ENCODE measurements at regions not wholly inside any gene's neighbourhood (a gene's known extent, or its start where the extent isn't known, plus 50 kb on each side); places are given as distances from the start of the nearest gene placed in this dataset.
"Not testable (repeated sequence)": the region's sequence is repeated elsewhere in the genome, so short reads cannot be mapped to it uniquely, and the experiment has no call there.

DNA sequence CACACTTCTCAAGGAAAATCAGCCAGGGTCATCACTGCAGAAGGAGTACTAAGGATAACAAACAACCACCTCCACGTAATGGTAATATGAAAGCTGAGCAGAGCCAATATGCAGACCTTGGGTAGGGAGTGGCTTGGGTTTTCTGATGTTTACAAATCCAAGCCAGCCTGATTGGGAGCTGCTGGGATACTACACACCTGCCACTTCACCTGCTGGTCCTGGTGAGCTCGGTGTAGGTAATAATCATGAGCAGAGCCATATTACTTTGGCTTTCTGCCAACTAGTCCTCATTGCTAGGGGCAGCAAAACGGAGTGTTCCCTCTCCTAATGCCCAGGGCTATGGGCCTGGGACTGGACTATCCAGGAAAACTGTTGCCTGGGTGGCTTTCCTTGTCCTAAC, 433.5 kb upstream of the PPP2R3A start:
- FAIRE-seq (no peak), DNase-seq (ENCODE audit: extremely low spot score, insufficient read length, low read depth) (no peak)

DNA sequence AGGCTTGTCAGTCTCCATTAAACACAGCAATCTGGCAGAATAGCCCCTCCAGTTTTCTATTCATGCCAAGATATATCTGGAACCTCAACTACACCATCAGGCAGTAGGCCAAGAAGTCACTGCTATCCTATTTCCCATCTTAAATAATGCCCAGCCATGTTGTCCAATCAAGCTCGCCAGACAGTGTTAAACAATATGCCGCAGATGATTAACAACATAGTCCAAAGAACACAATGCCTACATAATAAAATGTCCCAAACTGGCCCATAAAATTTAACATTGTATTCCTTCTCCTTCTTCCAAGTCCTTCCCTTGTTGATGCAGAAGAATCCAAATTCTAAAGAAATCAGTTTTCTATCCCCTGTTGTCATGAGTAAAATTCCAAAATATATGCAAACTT, 427.4 kb upstream of the PPP2R3A start:
- FAIRE-seq (no peak), DNase-seq (ENCODE audit: extremely low spot score, insufficient read length, low read depth) (no peak)

GRCh38 chr3:135539351-135539750, 426.2 kb upstream of the PPP2R3A start:
- DNase-seq (ENCODE audit: extremely low spot score, insufficient read length, low read depth) (no peak), FAIRE-seq (no peak)

- no peak for FAIRE-seq
- DNase-seq (ENCODE audit: extremely low spot score, insufficient read length, low read depth), result no peak
Observed at GRCh38 chr3:135539854-135540253, 425.7 kb upstream of the PPP2R3A start.

- no peak for FAIRE-seq
- DNase-seq (ENCODE audit: extremely low spot score, insufficient read length, low read depth), result no peak
Observed at GRCh38 chr3:135549928-135550494, 415.5 kb upstream of the PPP2R3A start.

GRCh38 chr3:135556174-135556573, 409.4 kb upstream of the PPP2R3A start:
- FAIRE-seq (no peak), DNase-seq (ENCODE audit: extremely low spot score, insufficient read length, low read depth) (no peak)

DNA sequence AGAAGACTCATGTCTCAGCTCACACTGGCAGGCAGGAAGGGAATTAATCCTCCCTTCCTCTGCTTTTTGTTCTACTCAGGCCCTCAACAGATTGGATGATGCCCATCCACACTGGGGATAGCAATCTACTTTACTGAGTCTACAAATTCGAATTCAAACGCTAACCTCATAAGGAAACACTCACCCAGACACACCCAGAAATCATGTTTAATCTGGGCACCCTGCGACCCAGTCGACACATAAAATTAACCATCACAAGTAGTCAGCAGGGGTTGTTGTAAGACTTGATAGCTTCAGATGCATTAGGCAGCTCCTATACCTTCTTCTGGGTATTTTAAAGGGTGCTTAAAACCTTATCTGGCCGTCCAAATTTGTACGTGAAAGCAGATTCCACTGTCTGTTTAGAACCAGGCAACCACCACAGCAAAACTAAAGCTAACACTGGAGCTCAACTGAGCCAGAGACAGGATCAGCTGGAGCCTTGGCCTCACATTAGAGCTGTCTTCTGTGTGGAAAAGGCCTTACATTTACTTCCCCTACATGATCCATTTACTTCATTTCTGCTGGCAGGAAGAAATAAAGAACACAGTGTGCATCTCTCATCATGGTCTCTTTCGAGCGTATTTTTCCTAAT, 407.3 kb upstream of the PPP2R3A start:
- DNase-seq (ENCODE audit: extremely low spot score, insufficient read length, low read depth) (no peak), FAIRE-seq (no peak)

- DNase-seq (ENCODE audit: extremely low spot score, insufficient read length, low read depth) (no peak), FAIRE-seq (no peak)
Observed at GRCh38 chr3:135558906-135559305, 406.6 kb upstream of the PPP2R3A start.

DNA sequence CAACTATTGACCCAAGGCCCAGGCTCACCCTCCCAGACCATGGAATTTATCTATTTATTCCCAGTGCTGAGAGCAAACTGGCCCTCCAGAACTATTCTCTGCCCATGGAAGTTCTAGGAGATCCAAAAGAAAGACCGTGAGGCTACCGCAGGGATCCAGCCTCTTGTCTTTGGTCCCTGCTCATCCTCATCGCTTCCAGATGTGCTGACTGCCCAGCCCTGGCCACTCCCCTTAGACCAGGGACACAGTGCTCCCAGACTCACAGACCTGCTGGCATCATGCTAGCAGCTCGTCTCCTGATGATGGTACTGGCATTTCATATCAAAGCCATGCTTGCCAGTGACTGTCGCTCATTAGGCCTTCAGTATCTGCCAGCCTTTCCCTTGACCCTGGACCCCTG, 405.7 kb upstream of the PPP2R3A start:
- DNase-seq (ENCODE audit: extremely low spot score, insufficient read length, low read depth) (no peak), FAIRE-seq (no peak)

GRCh38 chr3:135560847-135561246, 404.7 kb upstream of the PPP2R3A start:
- FAIRE-seq, result no peak
- no peak for DNase-seq (ENCODE audit: extremely low spot score, insufficient read length, low read depth)

GRCh38 chr3:135564696-135565095, 400.8 kb upstream of the PPP2R3A start:
- FAIRE-seq, result no peak
- no peak for DNase-seq (ENCODE audit: extremely low spot score, insufficient read length, low read depth)

- no peak for FAIRE-seq
- no peak for DNase-seq (ENCODE audit: extremely low spot score, insufficient read length, low read depth)
Observed at GRCh38 chr3:135565546-135565945, 400.0 kb upstream of the PPP2R3A start.

- FAIRE-seq (no peak), DNase-seq (ENCODE audit: extremely low spot score, insufficient read length, low read depth) (no peak)
Observed at GRCh38 chr3:135567223-135567622, 398.3 kb upstream of the PPP2R3A start.

DNA sequence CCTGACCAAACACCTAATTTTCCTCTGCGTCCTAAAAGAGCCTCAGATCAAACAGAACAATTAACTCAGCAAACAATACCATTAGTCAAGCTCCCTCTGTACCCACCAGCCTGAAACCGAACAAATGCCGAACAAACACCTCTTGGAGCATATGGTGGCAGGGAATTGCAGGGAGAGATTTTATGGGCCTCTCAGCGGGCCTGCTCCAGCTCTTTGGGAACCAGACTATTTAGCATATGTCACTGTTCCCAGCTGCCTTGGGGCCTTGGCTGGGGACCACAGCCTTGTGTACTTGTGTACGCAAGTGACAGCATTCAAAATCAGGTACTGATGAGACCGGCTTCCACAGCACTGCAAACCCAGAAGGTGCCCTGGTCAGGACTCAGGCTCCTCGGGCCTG, 388.8 kb upstream of the PPP2R3A start:
- FAIRE-seq (no peak), DNase-seq (ENCODE audit: extremely low spot score, insufficient read length, low read depth) (no peak)

DNA sequence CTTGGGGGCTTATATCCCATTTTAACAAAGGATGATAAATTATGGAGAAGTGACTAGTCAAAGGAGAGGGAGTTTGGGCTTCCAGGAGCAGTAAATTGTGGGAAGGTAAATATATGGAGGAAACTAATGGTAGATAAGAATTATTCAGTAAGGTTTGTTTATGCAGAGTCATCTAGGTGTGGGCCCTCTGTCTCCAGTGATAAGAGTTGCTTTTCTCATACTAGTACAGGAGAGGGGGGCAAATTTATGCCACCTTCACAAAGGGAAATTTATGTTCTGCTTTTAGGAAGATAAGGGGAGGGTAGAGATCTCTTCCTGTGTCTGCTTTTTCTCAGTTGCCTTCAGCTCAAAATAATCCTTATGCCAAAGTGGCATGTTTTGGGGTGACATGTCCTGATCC, 383.7 kb upstream of the PPP2R3A start:
- no peak for FAIRE-seq
- no peak for DNase-seq (ENCODE audit: extremely low spot score, insufficient read length, low read depth)

DNA sequence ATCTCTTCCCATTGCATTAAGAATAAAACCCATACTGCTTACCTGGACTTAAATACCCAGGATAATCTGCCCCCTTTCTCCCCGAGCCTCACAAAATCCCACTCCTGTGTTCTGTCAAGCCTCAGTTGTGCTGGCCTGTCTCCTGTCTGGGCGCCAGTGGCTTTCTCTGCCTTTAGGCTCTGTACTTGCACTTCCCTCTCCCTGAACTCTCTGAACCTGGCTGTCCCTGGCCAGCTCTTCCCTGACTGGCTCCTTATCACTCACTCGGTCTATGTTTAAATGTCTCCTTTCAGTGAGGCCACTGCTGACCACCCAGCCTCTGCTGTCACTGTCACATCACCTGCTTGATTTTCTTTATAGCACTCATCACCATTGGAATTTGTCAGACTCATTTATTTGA, 382.7 kb upstream of the PPP2R3A start:
- DNase-seq (ENCODE audit: extremely low spot score, insufficient read length, low read depth), result no peak
- FAIRE-seq, result no peak

DNA sequence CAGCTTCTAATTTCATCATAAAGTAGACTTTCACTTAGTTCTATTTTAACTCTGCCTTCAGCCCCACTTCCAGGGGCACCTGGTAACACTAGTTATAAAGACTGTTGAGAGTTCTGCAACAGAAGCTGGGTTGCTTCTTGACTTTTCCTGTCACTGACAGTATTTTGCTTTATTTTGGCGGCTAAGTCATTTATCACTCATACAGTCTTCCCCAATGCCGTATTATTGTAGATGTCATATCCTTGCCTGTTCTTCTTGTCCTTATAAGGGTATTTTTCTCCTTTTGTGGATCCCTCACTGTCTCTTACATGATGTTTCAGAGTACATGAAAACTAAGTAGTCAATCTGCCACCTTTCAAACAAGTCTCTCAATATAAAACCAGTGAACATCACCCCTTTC, 369.0 kb upstream of the PPP2R3A start:
- FAIRE-seq (no peak), DNase-seq (ENCODE audit: extremely low spot score, insufficient read length, low read depth) (no peak)

GRCh38 chr3:135597855-135598254, 367.7 kb upstream of the PPP2R3A start:
- DNase-seq (ENCODE audit: extremely low spot score, insufficient read length, low read depth) (no peak), FAIRE-seq (no peak)

GRCh38 chr3:135598597-135598996, 366.9 kb upstream of the PPP2R3A start:
- DNase-seq (ENCODE audit: extremely low spot score, insufficient read length, low read depth) (no peak), FAIRE-seq (no peak)

DNA sequence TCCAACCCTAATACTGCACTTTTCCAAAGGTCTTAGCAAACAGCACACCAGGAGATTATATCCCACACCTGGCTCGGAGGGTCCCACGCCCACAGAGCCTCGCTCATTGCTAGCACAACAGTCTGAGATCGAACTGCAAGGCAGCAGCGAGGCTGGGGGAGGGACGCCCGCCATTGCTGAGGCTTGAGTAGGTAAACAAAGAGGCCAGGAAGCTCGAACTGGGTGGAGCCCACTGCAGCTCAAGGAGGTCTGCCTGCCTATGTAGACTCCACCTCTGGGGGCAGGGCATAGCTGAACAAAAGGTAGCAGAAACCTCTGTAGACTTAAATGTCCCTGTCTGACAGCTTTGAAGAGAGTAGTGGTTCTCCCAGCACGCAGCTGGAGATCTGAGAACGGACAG, 361.0 kb upstream of the PPP2R3A start:
- FAIRE-seq, result not testable (repeated sequence)

DNA sequence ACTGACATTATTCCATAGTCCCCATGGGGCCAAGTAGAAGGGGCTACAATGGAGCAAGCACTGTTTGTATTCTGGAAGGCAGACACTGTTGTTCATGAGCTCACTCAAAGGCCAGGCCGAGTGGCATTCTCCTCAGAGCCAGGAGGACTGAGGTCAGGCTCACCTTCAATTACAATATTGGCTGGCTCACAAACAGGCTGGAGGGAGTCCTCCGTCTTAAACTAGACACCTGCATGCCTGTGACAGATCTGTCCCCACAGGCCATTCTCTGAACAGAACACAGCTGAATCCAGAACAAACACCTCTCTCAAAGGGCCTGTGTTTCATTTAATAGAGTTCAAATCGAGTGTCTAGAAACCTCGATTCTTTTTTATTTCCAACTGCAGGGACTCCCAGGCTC, 347.4 kb upstream of the PPP2R3A start:
- no peak for FAIRE-seq
- DNase-seq (ENCODE audit: extremely low spot score, insufficient read length, low read depth), result no peak

More for the DNA sequence above, 361.0 kb upstream of the PPP2R3A start:
- DNase-seq (ENCODE audit: extremely low spot score, insufficient read length, low read depth), result not testable (repeated sequence)

DNA sequence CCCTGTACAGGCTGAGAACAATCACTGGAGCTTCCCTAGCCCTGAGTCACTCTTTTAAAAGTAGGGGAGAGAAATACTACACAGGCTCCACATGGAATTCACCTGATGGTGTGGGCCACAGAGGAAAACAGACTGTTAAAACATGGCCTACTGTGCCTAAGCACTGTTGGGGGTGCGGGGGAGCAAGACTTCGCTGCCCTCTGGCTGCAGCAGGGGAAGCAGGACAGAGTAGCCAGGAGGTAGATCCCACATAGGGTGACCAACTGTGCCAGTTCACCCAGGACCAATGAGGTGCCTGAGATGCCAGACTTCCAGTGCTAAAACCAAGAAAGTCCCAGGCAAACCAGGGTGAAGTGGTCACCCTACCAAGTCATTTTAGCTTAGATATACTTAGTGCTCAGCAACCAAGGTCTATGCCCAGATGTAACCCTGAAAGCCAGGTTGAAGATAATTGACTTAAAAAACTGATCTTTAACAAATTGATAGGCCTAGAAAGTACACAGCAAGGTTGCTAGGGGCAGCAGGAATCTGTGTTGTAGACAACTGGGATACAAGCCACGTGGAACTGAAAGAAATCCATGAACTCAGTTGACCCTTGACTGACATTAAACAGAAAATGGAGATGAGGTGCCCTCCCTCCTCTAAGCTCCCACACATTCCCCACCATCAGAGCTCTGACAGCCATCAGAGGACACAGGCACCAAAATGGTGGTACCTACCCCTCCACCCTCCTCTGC, 344.2 kb upstream of the PPP2R3A start:
- FAIRE-seq (no peak), DNase-seq (ENCODE audit: extremely low spot score, insufficient read length, low read depth) (no peak)

Data from GM18507 (cell line).